KMS-11 (cell line): ENCODE measurements at regions not wholly inside any gene's neighbourhood (a gene's known extent, or its start where the extent isn't known, plus 50 kb on each side); places are given as distances from the start of the nearest gene placed in this dataset.
"Not testable (repeated sequence)": the region's sequence is repeated elsewhere in the genome, so short reads cannot be mapped to it uniquely, and the experiment has no call there.

ENCODE experiments used
- H2AFZ ChIP-seq: fragments of 200-600 bp; sonication (generic); 2 replicates; pipeline ENCODE4 v1.6.1; 2016; ENCODE audit warnings: antibody characterized with exemption, mixed run types, low read depth
- H3K27ac ChIP-seq: fragments of 200-600 bp; sonication (generic); 2 replicates; pipeline ENCODE4 v1.6.1; 2016; ENCODE audit warnings: mild to moderate bottlenecking, mixed run types
- H3K27me3 ChIP-seq: fragments of 200-600 bp; sonication (generic); 2 replicates; pipeline ENCODE4 v1.6.1; 2017; ENCODE audit warnings: mild to moderate bottlenecking, low read depth, mixed run types, moderate library complexity; ENCODE audit not compliant: insufficient read depth
- H3K36me3 ChIP-seq: fragments of 200-600 bp; sonication (generic); 2 replicates; pipeline ENCODE4 v1.6.1; 2017; ENCODE audit warnings: mild to moderate bottlenecking, mixed run types; ENCODE audit not compliant: insufficient read depth
- H3K4me1 ChIP-seq: fragments of 200-600 bp; sonication (generic); 2 replicates; pipeline ENCODE4 v1.6.1; 2016; ENCODE audit warnings: mild to moderate bottlenecking, low read depth, mixed run types; ENCODE audit not compliant: poor library complexity, severe bottlenecking
- H3K4me2 ChIP-seq: fragments of 200-600 bp; sonication (generic); 2 replicates; pipeline ENCODE4 v1.7.0; 2016; ENCODE audit warnings: mild to moderate bottlenecking, mixed run types
- H3K4me3 ChIP-seq: fragments of 200-600 bp; sonication (generic); IDR thresholded peaks from 2 replicates; pipeline ENCODE4 v1.6.1; 2017; ENCODE audit warnings: low read depth, low read length, mixed read lengths; ENCODE audit not compliant: insufficient read depth
- H3K79me2 ChIP-seq: fragments of 200-600 bp; sonication (generic); 2 replicates; pipeline ENCODE4 v1.6.1; 2016; ENCODE audit warnings: low read depth, mixed run types; ENCODE audit not compliant: insufficient read depth
- H3K9ac ChIP-seq: fragments of 200-600 bp; sonication (generic); 2 replicates; pipeline ENCODE4 v1.6.1; 2016; ENCODE audit warnings: mild to moderate bottlenecking, mixed run types
- H4K20me1 ChIP-seq: fragments of 200-600 bp; sonication (generic); 2 replicates; pipeline ENCODE4 v1.6.1; 2016; ENCODE audit warnings: mild to moderate bottlenecking, mixed run types; ENCODE audit not compliant: insufficient read depth
- TF ChIP-seq, protein P1 (sequence below): fragments of 200-600 bp; sonication (generic); conservative IDR thresholded peaks from 2 replicates; pipeline ENCODE4 v1.6.1; 2017; ENCODE audit warnings: low read depth, mild to moderate bottlenecking, antibody characterized with exemption, low read length, moderate library complexity, mixed read lengths

DNA sequence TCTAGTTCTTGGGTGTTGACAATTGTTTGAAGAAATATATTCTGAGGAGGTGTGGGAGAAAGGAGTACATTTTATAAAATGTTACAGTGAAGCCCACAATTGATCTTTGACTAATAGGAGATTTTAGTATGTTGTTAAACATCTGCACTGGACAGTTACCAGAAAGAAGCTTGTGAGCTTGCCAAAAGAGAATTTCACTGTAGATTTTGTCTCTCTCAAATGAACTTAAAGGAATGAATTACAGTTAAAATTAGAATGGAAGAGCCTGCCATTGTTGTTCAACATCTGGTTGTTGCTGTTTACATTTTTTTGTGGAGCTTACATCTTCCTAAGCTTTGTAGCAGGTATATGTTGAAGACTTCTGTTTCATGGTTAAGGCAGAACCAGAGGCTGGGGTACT, 620.5 kb upstream of the CCDC179 start:
- no peaks in the 10 kb centered on the region for H4K20me1 ChIP-seq
- H3K4me1 ChIP-seq = no peaks in the 10 kb centered on the region
- no peak overlapping the region for H3K27ac ChIP-seq
- no peaks in the 10 kb centered on the region for H3K27me3 ChIP-seq
- H3K4me2 ChIP-seq = no peak overlapping the region
- H2AFZ ChIP-seq = no peak overlapping the region
- no peak overlapping the region for H3K4me3 ChIP-seq
- TF ChIP-seq, protein P1, sequence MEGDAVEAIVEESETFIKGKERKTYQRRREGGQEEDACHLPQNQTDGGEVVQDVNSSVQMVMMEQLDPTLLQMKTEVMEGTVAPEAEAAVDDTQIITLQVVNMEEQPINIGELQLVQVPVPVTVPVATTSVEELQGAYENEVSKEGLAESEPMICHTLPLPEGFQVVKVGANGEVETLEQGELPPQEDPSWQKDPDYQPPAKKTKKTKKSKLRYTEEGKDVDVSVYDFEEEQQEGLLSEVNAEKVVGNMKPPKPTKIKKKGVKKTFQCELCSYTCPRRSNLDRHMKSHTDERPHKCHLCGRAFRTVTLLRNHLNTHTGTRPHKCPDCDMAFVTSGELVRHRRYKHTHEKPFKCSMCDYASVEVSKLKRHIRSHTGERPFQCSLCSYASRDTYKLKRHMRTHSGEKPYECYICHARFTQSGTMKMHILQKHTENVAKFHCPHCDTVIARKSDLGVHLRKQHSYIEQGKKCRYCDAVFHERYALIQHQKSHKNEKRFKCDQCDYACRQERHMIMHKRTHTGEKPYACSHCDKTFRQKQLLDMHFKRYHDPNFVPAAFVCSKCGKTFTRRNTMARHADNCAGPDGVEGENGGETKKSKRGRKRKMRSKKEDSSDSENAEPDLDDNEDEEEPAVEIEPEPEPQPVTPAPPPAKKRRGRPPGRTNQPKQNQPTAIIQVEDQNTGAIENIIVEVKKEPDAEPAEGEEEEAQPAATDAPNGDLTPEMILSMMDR = no peak
- H3K36me3 ChIP-seq = no peaks in the 10 kb centered on the region
- H3K79me2 ChIP-seq = no peaks in the 10 kb centered on the region
- H3K9ac ChIP-seq = no peak overlapping the region

DNA sequence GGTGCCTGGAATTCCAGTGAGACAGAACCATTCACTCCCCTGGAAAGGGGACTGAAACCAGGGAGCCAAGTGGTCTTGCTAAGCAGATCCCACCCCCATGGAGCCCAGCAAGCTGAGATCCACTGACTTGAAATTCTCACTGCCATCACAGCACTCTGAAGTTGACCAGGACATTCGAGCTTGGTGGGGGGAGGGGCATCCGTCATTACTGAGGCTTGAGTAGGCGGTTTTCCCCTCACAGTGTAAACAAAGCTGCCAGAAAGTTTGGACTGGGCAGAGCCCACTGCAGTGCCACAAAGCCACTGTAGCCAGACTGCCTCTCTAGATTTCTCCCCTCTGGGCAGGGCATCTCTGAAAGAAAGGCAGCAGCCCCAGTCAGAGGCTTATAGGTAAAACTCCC, 623.9 kb upstream of the CCDC179 start:
- H3K79me2 ChIP-seq, H2AFZ ChIP-seq, H4K20me1 ChIP-seq: not testable (repeated sequence)

DNA sequence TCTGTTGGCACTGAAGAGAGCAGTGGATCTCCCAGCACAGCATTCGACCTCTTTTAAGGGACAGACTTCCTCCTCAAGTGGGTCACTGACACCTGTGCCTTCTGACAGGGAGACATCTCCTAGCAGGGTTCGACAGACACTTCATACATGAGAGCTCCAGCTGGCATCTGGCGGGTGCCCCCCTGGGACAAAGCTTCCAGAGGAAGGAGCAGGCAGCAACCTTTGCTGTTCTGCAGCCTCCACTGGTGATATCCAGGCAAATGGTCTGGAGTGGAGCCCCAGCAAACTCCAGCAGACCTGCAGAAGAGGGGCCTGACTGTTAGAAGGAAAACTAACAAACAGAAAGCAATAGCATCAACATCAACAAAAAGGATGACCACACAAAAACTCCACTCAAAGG, 624.3 kb upstream of the CCDC179 start:
- H3K4me2 ChIP-seq, H3K27me3 ChIP-seq, H3K36me3 ChIP-seq, H3K27ac ChIP-seq, H3K4me3 ChIP-seq, H3K79me2 ChIP-seq, H4K20me1 ChIP-seq, H2AFZ ChIP-seq, H3K9ac ChIP-seq, H3K4me1 ChIP-seq: not testable (repeated sequence)

More for the DNA sequence above, 623.9 kb upstream of the CCDC179 start:
- not testable (repeated sequence) for H3K36me3 ChIP-seq, H3K4me3 ChIP-seq, H3K4me1 ChIP-seq, H3K4me2 ChIP-seq, H3K27me3 ChIP-seq, H3K27ac ChIP-seq, H3K9ac ChIP-seq

- Histone ChIP-seq H3K27ac (no peak overlapping the region), H2AFZ (no peak overlapping the region), H3K9ac (no peak overlapping the region), H3K79me2 (no peaks in the 10 kb centered on the region), H3K36me3 (no peaks in the 10 kb centered on the region), H3K27me3 (no peaks in the 10 kb centered on the region), H4K20me1 (no peaks in the 10 kb centered on the region), H3K4me2 (no peak overlapping the region), H3K4me1 (no peaks in the 10 kb centered on the region), H3K4me3 (no peak overlapping the region)
- TF ChIP-seq, protein P1 = no peak
Observed at GRCh38 chr11:23490557-23491235, 630.4 kb upstream of the CCDC179 start.

- no peak overlapping the region for H2AFZ ChIP-seq
- H3K4me1 ChIP-seq = no peaks in the 10 kb centered on the region
- H4K20me1 ChIP-seq = no peaks in the 10 kb centered on the region
- no peaks in the 10 kb centered on the region for H3K27me3 ChIP-seq
- no peaks in the 10 kb centered on the region for H3K36me3 ChIP-seq
- no peak overlapping the region for H3K27ac ChIP-seq
- no peaks in the 10 kb centered on the region for H3K79me2 ChIP-seq
- TF ChIP-seq, protein P1 = no peak
- no peak overlapping the region for H3K4me3 ChIP-seq
- H3K4me2 ChIP-seq = no peak overlapping the region
- H3K9ac ChIP-seq = no peak overlapping the region
Observed at GRCh38 chr11:23494981-23495380, 634.7 kb upstream of the CCDC179 start.
